ENCODE measurements at regions not wholly inside any gene's neighbourhood (a gene's known extent, or its start where the extent isn't known, plus 50 kb on each side); places are given as distances from the start of the nearest gene placed in this dataset.

- FAIRE-seq (no peak), DNase-seq (ENCODE audit: low spot score) (no peak)
These were observed 196.6 kb upstream of the DIO3 start for GRCh38 chr14:101364503-101365328.

GRCh38 chr14:101365329-101366158, 195.8 kb upstream of the DIO3 start:
- no peak for DNase-seq (ENCODE audit: low spot score)
- no peak for FAIRE-seq

GRCh38 chr14:101367421-101368261, 193.7 kb upstream of the DIO3 start:
- no peak for FAIRE-seq

GRCh38 chr14:101368629-101369028, 192.7 kb upstream of the DIO3 start:
- DNase-seq (ENCODE audit: low spot score), result no peak
- FAIRE-seq, result no peak

More at GRCh38 chr14:101367421-101368261, 193.7 kb upstream of the DIO3 start:
- DNase-seq (ENCODE audit: low spot score), result no peak

GRCh38 chr14:101369194-101369915, 191.9 kb upstream of the DIO3 start:
- no peak for DNase-seq (ENCODE audit: low spot score)
- FAIRE-seq, result no peak

- FAIRE-seq (no peak), DNase-seq (ENCODE audit: low spot score) (no peak)
These were observed 191.2 kb upstream of the DIO3 start for GRCh38 chr14:101369916-101370592.

- FAIRE-seq (no peak), DNase-seq (ENCODE audit: low spot score) (no peak)
These were observed 190.4 kb upstream of the DIO3 start for GRCh38 chr14:101370593-101371569.

- FAIRE-seq (no peak), DNase-seq (ENCODE audit: low spot score) (no peak)
These were observed 189.2 kb upstream of the DIO3 start for GRCh38 chr14:101371799-101372793.

- no peak for FAIRE-seq
- DNase-seq (ENCODE audit: low spot score), result no peak
These were observed 188.2 kb upstream of the DIO3 start for GRCh38 chr14:101372894-101373620.

GRCh38 chr14:101373690-101374295, 187.5 kb upstream of the DIO3 start:
- no peak for FAIRE-seq
- no peak for DNase-seq (ENCODE audit: low spot score)

- FAIRE-seq, result no peak
- DNase-seq (ENCODE audit: low spot score), result no peak
These were observed 186.6 kb upstream of the DIO3 start for GRCh38 chr14:101374373-101375338.

GRCh38 chr14:101377069-101377468, 184.2 kb upstream of the DIO3 start:
- FAIRE-seq (no peak), DNase-seq (ENCODE audit: low spot score) (no peak)

- DNase-seq (ENCODE audit: low spot score), result no peak
- no peak for FAIRE-seq
These were observed 181.5 kb upstream of the DIO3 start for GRCh38 chr14:101379842-101380241.

- DNase-seq (ENCODE audit: low spot score), result no peak
- FAIRE-seq, result no peak
These were observed 180.8 kb upstream of the DIO3 start for GRCh38 chr14:101380512-101380911.

GRCh38 chr14:101380940-101381339, 180.4 kb upstream of the DIO3 start:
- DNase-seq (ENCODE audit: low spot score), result no peak

More at GRCh38 chr14:101380940-101381339, 180.4 kb upstream of the DIO3 start:
- no peak for FAIRE-seq
